ENCODE measurements at regions not wholly inside any gene's neighbourhood (a gene's known extent, or its start where the extent isn't known, plus 50 kb on each side); places are given as distances from the start of the nearest gene placed in this dataset.
"Not testable (repeated sequence)": the region's sequence is repeated elsewhere in the genome, so short reads cannot be mapped to it uniquely, and the experiment has no call there.

DNA sequence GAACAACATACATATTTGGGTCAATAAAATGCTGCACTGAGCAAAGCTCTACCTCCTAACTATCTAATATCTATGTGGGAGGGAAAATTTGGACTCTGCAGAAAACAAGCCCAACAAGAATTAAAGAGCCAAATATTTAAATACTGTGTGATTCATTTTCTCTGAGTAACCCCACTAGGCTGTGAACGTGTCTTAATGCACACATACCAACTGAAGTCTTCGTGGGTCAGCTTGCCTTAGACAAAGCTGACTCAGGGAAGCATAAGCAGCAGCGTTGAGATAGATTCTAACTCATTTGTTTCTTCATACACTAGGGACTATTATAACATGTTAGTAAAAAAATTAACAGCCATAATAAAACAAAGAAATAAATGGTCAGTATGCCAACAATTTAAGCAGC lies 114.3 kb downstream of the GJA1 start:
- no peak for DNase-seq

DNA sequence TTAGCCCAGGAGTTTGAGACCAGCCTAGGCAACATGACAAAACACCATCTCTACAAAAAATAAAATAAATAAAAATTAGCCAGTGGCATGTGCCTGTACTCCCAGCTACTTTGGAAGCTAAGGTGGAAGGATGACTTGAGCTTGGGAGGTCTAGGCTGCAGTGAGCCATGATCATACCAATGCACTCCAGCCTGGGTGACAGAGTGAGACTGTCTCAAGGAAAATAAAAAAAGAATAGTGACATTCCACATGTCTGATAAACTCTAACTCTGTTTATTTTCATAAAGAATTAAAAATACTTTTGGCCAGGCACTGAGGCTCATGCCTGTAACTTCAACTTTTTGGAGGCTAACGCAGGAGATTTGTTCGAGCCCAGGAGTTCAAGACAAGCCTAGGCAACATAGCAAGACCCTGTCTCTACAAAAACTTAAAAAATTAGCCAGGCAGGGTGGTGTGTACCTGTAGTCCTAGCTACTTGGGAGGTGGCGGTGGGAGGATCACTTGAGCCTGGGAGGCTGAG lies 115.1 kb downstream of the GJA1 start:
- DNase-seq: no peak

DNA sequence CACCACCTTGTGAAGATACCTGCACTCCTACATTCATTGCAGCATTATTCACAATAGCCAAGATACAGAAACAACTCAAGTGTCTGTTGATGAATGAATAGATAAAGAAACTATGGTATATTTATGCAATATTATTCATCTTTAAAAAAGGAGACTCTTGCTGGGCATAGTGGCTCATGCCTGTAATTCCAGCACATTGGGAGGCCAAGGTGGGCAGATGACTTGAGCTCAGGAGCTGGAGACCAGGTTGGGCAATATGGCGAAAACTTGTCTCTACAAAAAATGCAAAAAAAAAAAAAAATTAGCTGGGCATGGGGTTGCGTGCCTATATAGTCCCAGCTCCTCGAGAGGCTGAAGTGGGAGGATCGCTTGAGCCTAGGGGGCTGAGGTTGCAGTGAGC lies 119.8 kb downstream of the GJA1 start:
- no peak for DNase-seq

DNA sequence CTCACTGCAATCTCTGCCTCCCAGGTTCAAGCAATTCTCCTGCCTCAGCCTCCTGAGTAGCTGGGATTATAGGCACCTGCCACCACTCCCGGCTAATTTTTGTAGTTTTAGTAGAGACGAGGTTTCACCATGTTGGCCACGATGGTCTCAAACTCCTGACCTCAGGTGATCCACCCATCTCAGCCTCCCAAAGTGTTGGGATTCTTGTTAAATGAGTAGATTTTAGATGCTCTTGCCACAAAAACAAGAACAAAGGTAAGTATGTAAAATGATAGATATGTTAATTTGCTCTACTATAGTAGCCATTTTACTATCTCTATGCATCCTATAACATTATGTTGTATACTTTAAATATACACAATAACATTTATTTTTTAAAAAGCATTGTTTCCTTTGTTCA lies 120.7 kb downstream of the GJA1 start:
- not testable (repeated sequence) for DNase-seq

DNA sequence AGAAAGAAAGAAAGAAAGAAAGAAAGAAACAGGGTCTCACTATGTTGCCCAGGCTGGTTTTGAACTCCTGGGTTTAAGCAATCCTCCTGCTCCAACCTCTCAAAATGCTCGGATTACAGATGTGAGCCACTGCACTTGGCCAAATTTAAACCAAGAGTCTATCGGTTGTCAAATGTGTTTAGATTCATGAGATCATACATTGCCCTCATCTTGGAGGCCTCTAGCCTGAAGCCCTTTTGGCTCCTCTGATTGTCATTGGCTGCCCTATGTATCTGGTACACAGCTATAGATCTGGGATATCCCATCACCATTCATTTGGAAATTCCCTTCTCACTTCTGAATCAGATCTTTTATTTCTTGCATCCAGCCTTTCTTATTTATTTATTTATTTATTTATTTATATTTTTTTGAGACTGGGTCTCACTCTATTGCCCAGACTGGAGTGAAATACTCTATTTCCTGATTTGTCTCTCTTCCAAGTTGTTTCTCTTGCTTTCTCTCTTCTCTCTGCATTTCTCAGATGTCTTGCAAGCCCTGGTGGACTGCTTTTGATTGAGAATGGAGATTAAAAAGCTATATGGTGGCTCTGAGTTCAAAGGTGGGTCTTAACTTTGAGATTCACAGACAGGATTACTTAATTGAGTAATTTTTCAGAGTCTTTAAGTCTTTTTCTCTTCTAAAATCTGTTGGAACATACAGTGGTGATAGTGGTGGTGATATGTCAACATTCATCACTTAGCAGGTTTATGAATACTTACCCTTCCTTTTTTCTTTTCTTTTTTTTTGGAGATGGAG lies 121.9 kb downstream of the GJA1 start:
- no peak for DNase-seq

DNA sequence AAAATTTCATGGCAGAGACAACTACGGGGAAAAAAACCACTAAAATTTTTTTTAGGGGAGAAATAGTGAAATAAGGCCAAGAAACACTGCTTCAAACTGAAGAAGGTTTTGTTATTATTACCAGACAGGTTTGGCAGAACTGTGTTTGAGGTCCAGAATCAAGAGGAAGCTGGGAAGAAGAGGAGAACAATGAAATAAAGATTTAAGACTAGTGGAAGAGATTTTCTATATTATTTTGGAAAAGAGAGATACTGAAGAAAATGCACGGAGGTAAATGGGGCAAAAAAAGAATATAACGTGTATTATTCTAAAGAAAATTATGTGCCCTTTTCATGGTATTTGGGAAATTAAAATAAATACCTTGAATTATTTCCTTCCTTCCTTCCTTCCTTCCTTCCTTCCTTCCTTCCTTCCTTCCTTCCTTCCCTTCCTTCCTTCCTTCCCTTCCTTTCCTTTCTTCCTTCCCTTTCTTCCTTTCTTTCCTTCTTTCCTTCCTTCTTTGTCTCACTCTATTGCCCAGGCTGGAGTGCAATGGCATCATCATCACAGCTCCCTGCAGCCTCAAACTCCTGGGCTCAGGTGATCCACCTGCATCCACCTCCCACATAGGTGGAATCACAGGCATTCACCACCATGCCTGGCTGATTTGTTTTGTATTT lies 124.3 kb downstream of the GJA1 start:
- DNase-seq: no peak

DNA sequence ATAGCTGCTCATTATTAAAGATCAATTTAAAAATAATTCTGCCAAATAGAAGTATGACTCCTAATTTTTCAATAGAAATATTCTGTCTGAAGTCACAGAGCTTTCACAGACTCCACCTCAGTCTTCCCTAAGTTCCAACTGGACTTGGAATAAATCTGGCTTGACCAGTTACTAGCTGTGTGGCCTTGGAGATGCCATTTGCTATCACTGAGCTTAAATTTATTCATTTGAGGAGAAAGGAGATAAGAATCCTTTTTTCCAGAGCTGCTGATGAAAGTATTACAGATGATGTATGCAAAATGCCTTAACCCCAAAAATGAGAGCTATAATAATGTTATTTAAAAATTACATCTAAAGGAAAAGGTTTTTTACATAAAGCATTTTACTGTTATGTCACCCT lies 125.0 kb downstream of the GJA1 start:
- no peak for DNase-seq

DNA sequence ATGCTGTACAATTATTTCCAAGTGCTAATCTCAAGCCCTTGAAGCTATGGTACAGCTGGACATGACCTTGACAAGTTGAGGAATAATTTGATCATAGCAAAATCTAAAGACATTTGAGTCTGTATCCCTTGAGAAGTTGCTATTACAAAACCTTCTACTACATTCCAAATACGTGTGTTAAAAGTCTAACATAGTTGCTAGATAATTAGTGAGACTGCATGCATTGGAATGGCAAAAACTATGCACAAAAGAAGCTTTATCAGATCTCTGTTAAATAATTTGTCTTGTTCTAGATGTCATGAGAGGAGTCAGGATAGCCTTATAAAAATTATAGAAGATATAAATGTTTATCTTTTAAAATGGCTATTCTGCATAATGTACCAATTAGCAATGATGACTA lies 127.8 kb downstream of the GJA1 start:
- DNase-seq: no peak

DNA sequence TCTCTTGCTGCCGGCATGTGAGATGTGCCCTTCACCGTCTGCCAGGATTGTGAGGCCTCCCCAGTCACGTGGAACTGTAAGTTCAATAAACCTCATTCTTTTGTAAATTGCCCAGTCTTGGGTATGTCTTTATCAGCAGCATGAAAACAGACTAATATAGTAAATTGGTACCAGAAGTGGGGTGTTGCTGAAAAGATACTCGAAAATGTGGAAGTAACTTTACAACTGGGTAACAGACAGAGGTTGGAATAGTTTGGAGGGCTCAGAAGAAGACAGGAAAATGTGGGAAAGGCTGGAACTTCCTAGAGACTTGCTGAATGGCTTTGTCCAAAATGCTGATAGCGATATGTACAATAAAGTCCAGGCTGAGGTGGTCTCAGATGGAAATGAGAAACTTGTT lies 129.1 kb downstream of the GJA1 start:
- not testable (repeated sequence) for DNase-seq

DNA sequence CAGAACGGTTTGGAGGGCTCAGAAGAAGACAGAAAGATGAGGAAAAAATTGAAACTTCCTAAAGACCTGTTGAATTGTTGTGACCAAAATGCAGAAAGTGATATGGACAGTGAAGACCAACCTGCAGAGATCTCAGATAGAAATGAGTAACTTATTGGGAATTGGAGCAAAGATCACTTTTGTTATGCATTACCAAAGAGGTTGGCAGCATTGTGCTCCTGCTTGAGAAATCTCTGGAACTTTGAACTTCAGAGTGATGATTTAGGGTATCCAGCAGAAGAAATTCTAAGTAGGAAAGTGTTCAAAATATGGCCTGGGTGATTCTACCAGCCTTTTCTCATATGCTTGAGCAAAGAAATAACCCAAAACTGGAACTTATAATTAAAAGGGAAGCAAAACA lies 136.0 kb downstream of the GJA1 start:
- no peak for DNase-seq

DNA sequence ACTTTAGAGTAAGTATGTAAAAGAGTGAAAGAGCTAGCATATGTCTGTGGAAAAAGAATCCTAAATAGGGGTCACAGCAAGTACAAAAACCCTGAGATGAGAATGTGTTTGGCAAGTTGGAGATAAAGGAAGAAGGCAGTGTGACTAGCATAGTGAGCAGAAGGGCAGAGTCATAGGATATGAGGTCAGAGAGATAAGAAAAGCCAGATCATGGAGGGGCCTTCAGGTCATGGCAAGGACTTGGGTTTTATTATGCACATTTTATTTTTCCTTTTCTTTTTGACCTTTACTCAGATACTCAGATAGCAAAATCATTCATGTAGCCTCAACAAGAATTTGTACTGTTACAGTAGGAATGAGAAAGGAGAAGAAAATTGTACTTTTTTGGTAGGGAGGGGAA lies 138.0 kb downstream of the GJA1 start:
- DNase-seq: peak; percentile 29

DNA sequence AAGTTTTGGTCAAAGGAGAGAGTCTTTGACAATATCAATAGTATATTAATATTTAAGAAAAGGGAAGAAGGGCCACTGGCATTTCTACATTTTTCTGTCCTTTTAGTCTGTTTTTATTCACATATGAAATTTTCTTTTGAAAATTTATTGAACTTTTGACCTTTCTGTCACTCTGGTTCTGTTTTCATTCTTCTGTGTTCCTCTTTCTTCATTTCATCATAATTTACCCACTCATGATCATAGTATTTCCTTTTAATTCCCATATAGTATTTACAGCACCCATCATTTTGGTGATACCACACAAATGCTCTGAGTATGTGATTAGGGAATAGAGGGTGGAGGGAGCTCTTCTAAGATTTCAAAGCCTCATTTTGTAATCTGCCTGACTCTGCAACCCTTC lies 142.8 kb downstream of the GJA1 start:
- peak; percentile 52 for DNase-seq

DNA sequence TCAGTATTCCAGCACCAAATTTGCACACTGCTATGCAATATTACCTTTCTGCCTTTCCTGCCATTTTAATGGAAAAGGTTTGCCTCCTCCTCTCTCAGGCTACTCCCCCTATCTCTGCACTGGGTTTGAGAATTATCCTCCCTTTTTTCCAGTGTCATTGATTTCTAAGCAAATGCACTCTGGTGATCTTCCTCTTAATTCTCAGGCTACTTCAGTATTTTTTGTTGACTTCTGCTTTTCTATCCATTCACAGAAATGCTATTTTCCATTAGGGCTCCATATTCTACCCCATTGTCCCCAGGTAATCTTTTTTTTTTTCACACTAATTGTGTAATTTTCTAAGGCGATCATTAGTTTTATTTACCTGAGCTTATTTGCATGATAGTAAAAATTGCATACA lies 144.0 kb downstream of the GJA1 start:
- DNase-seq: peak; percentile 36

DNA sequence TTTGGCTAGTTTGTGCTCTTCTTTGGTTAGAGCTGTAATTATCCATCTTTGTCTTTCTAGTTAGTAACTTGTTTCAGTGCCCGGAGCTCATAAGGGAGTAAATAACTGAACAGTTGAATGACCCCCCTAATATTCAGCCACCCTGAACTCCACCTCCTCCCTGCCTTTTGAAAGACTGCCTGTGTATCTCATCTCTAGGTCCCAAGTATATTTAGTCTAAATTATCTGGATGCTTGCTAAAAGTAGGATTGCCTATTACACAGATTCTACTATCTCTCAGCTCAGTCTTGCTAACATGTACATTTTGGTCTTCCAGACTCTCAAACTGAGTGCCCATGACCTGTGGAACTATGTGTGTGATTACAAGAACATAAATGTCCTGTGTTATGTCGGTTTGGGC lies 145.9 kb downstream of the GJA1 start:
- no peak for DNase-seq

DNA sequence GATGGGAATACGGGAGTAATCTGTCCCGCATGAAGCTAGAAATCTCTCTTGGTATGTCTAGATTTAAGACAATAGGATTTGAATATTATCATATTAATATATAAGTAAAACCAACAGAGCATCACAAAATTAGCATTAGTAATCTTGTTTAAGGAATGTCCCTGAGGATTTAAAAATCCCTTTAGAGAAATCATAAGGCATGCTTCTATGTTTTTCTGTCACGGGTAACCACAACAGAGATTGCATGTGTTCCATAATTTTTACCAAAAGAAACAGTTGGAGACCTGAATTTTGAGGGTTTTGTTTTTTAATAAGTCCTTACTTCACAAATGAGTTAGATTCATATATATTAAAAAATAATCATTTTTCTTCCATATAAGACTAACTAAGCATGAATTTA lies 146.8 kb downstream of the GJA1 start:
- no peak for DNase-seq

DNA sequence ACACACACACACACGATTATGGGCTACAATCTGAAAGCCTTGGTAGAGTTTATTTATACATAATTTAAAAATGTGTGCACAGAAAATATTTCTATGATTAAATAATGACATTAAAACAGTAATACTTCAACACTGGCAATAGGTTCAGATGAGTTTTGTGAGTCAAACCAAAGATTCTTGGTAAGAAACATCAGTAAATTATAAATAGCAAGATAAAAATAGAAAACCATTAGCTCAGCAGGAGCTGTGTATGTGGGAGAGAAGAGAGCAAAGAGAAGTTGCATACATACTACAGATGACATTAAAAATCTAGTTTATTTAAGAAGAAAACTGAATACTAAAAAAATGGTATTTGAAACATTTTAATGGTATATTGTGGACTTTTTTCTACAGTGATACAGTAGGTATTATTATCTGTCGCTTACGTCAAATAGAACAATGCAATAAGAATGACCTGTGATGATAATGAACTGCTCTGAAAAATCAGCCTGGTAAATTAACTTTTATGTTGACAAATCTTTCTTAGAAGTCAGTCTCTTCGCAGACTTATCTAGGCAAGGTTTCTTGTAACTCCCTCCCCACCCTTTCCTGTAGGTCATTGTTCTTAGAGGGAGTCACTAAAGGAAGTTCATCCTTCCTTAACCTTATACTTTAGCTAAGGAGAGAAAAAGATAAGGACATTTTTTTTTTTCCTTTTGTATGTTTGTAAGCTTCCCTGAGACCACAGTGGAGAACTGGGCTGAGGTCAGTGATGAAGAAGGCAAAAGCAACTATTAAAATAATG lies 149.3 kb downstream of the GJA1 start:
- no peak for DNase-seq

DNA sequence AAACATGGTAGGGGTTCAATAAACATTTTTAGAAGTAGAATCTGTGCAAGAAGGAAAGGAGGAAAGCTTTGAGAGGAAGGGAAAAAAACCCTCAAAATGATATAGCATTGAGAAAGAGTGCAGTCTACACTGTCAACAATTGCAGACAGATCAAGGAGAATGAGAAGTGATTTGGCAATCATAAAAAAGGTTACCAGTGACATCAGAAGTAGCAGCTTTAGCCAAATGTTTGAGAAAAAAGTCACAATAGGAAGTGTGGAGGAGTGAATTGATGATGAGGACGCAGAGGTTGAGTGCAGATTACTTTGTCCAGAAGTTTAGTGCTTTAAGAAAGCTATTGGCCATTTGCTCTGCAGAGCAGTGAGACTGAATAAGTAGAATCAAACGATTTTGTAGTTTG lies 155.0 kb downstream of the GJA1 start:
- DNase-seq: peak; percentile 45

DNA sequence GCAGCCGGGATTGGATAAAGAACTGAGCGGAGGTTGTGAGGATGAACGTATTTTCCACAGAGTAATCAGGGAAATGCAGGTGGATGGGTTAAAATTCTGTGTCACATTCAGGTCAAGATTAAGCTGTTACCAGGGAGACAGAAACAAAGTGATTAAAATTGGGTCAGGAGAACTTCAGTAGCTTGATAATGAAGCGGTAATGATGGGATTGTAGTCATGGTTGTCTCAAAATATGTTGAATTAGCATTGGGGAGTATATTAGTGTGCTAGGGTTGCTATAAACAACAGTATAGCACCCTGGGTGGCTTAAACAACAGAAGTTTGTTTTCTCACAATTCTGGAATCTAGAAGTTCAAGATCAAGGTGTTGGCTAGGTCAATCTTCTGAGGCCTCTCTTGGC lies 155.5 kb downstream of the GJA1 start:
- no peak for DNase-seq

DNA sequence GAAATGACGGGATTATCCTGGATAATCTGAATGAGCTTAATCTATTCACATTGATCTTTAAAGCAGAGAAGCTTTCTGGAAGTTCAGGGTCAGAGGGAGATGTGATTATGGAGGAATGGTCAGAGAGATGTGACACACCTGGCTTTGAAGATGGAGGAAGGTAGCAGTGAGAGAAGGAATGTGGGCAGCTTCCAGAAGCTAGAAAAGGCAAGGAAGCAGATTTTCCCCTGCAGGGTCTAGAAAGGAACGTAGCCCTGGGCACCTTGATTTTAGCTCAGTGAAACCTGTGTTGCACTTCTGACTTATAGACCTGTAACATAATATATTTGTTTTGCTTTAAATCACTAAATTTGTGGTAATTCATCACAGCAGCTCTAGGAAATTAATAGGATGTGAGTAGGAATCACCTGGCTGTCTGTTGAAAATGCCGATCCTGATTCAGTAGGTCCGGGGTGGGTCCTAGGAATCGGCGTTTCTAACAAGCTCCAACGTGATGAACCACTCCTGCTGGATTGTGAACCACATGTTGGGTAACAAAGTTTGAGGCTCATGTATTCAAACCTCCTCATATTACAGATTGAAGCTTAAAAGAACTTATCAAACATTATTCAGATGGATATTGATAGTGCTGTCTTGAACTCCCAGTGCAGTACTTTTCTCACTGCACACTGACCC lies 157.0 kb downstream of the GJA1 start:
- DNase-seq: no peak

DNA sequence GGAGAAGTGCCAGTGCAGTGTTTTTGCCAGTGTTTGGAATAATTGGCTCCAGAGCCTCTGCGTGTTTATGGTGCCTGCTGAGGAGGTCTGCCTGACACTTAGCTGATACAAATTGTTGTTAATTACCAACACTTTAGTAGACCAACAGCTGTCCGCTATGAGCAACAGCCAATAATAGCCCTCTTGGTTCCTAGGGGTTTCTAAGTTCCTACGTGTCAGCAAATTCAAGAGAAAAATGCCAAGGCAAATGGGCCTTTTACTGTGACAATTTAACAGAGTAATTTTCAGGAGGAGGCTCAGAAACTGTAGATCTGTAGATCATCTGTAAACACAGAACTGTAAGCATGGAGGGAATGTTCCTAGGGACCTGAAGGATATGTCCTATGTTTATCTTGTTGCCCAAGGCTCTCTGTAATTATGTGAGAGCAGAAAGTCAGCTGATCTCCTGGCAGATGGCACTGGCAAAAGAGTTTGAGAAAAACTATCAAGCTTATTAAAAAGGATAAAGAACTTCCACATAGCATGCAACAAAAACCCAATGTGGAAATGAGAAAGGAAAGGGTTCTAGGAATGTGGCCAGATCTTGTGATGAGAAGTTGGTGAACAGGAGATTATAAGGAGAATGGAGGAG lies 157.7 kb downstream of the GJA1 start:
- DNase-seq: no peak

DNA sequence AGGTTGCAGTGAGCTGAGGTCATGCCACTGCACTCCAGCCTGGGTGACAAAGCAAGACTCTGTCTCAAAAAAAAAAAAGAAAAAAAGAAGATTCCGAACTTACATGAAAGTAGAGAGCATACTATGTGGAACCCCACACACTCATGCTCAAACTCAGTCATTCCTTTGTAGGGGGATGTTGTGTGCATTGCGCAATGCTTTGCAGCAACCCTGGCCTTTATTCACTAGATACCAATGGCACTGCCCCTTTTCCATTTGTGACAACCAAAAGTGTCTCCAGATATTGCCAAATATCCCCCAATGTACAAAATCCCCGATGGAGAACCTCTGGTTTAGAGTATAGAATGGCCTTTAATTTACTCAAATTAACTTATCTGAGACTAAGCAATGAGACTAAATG lies 158.6 kb downstream of the GJA1 start:
- DNase-seq: peak; percentile 13

DNA sequence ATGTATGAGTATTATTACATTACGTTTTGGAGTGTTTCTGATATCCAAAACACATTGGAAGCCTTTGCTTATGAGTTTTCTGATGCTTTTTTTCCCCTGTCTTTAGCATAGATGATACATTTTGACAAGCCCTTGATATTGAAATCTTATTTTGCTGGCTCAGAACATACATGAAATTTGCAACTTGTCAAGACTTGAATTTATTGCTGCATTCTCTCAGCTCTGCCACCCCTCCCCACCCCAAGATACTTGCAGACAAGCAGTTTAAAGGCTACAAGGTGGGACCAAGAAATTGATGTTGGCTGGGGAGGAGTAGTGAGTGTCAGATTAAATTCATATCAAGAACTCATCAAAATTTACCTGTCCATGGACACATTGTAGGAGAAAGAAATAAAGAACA lies 160.2 kb downstream of the GJA1 start:
- DNase-seq: no peak

DNA sequence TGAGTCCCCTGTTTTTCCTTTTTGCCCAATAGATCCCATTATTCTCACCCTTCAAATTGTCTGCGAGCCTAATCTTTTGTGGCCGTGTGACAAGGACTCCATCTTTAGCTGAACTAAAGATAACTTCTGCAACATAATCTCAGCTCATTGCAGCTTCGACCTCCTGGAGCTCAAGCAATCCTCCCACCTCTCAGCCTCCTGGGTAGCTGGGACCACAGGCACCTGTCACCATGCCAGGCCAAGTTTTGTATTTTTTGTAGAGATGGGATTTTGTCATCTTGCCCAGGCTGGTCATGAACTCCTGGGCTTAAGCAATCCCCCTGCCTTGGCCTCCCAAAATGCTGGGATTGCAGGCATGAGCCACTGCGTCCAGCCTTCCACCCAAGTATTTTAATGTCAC lies 161.0 kb downstream of the GJA1 start:
- no peak for DNase-seq
